GM21619 (cell line): ENCODE measurements at regions not wholly inside any gene's neighbourhood (a gene's known extent, or its start where the extent isn't known, plus 50 kb on each side); places are given as distances from the start of the nearest gene placed in this dataset.
"Not testable (repeated sequence)": the region's sequence is repeated elsewhere in the genome, so short reads cannot be mapped to it uniquely, and the experiment has no call there.

Experiments
- ATAC-seq: cut with Tn5 transposase; IDR thresholded peaks from one replicate; pipeline ENCODE4 v1.9.1; 2021; ENCODE audit not compliant: unreplicated experiment

- ATAC-seq: no peak
Observed at GRCh38 chr4:111360906-111361305, 738.0 kb upstream of the PITX2 start.

- no peak for ATAC-seq
Observed at GRCh38 chr4:111362941-111363361, 740.1 kb upstream of the PITX2 start.

GRCh38 chr4:111377880-111378279 lies 755.0 kb upstream of the PITX2 start:
- not testable (repeated sequence) for ATAC-seq

GRCh38 chr4:111388561-111388960 lies 756.7 kb upstream of the FAM241A start:
- ATAC-seq: no peak

GRCh38 chr4:111391829-111392228 lies 753.4 kb upstream of the FAM241A start:
- ATAC-seq: no peak

GRCh38 chr4:111393781-111394180 lies 751.5 kb upstream of the FAM241A start:
- no peak for ATAC-seq

GRCh38 chr4:111398906-111399330 lies 746.3 kb upstream of the FAM241A start:
- ATAC-seq: no peak

GRCh38 chr4:111399623-111400022 lies 745.6 kb upstream of the FAM241A start:
- no peak for ATAC-seq

GRCh38 chr4:111400741-111401140 lies 744.5 kb upstream of the FAM241A start:
- no peak for ATAC-seq

GRCh38 chr4:111404673-111405072 lies 740.6 kb upstream of the FAM241A start:
- no peak for ATAC-seq

GRCh38 chr4:111405989-111406388 lies 739.3 kb upstream of the FAM241A start:
- no peak for ATAC-seq

- no peak for ATAC-seq
Observed at GRCh38 chr4:111410571-111410970, 734.7 kb upstream of the FAM241A start.

GRCh38 chr4:111417521-111417920 lies 727.7 kb upstream of the FAM241A start:
- no peak for ATAC-seq

- ATAC-seq: no peak
Observed at GRCh38 chr4:111433441-111433840, 711.8 kb upstream of the FAM241A start.

GRCh38 chr4:111434586-111434985 lies 710.7 kb upstream of the FAM241A start:
- no peak for ATAC-seq

- no peak for ATAC-seq
Observed at GRCh38 chr4:111435986-111436744, 709.1 kb upstream of the FAM241A start.

- no peak for ATAC-seq
Observed at GRCh38 chr4:111441687-111442086, 703.6 kb upstream of the FAM241A start.

GRCh38 chr4:111444836-111445235 lies 700.4 kb upstream of the FAM241A start:
- ATAC-seq: not testable (repeated sequence)

- ATAC-seq: no peak
Observed at GRCh38 chr4:111449657-111450056, 695.6 kb upstream of the FAM241A start.

GRCh38 chr4:111450867-111451266 lies 694.4 kb upstream of the FAM241A start:
- no peak for ATAC-seq

- no peak for ATAC-seq
Observed at GRCh38 chr4:111453216-111453615, 692.0 kb upstream of the FAM241A start.

- no peak for ATAC-seq
Observed at GRCh38 chr4:111454961-111455360, 690.3 kb upstream of the FAM241A start.
